PFSK-1 (cell line): ENCODE measurements at regions not wholly inside any gene's neighbourhood (a gene's known extent, or its start where the extent isn't known, plus 50 kb on each side); places are given as distances from the start of the nearest gene placed in this dataset.

Experiments used
- FOXP2 ChIP-seq: optimal IDR thresholded peaks from 2 replicates; pipeline ENCODE3; 2011; ENCODE audit warnings: borderline replicate concordance, control low read depth, inconsistent platforms; ENCODE audit not compliant: insufficient read depth; ENCODE audit errors: extremely low read length, extremely low read depth
- POLR2AphosphoS5 ChIP-seq: IDR thresholded peaks from 2 replicates; pipeline ENCODE4 v1.6.1; 2012; ENCODE audit warnings: low read depth, mild to moderate bottlenecking, control low read depth, low read length, moderate library complexity
- REST ChIP-seq, 2 experiments: IDR thresholded peaks; 2 replicates each; pipeline versions ENCODE4 v1.6.1 to v1.8.0; 2011 to 2012; ENCODE audit warnings: low read depth in 2 of 2, low read length in 2 of 2, control low read depth in 1 of 2, inconsistent platforms in 1 of 2, mild to moderate bottlenecking in 1 of 2, moderate library complexity in 1 of 2; ENCODE audit not compliant: insufficient read depth in 1 of 2
- SIN3A ChIP-seq: IDR thresholded peaks from 2 replicates; pipeline ENCODE4 v1.6.1; 2012; ENCODE audit warnings: mild to moderate bottlenecking, low read length, moderate library complexity, borderline replicate concordance; ENCODE audit not compliant: insufficient read depth
- TAF1 ChIP-seq: IDR thresholded peaks from 2 replicates; pipeline ENCODE4 v1.6.1; 2012; ENCODE audit warnings: low read length, control low read depth, borderline replicate concordance; ENCODE audit not compliant: insufficient read depth

GRCh38 chr9:99592834-99593574 is 228.7 kb upstream of the NR4A3 start:
- TF ChIP-seq REST (IDR thresholded peaks at IDR 0.05; ENCODE audit: insufficient read depth in 1 of 2, low read depth in 2 of 2, low read length in 2 of 2) (no peak), SIN3A (no peak), FOXP2 (no peak), POLR2AphosphoS5 (no peak), TAF1 (no peak)

DNA sequence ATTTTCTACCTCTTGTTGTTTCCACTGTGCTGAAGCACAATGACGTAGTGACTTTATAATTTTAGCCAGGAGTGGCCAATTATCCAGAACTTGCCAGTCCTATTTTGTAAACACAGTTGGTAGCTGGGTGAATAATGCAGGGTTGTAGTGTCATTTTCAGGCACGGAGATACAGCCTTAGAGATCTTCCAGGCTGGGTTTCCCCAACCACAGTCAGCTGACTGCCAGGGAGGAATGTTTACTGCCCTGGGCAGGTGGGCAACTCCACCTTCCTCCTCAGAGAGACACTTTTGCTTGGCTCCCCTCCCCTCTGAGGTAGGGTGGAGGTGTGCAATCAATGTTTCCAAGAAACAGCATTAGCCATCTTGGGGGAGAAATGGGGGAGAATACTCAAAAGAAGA is 228.1 kb upstream of the NR4A3 start:
- no peak for TF ChIP-seq REST (IDR thresholded peaks at IDR 0.05; ENCODE audit: insufficient read depth in 1 of 2, low read depth in 2 of 2, low read length in 2 of 2)
- TF ChIP-seq TAF1 = no peak
- no peak for TF ChIP-seq POLR2AphosphoS5
- TF ChIP-seq SIN3A = no peak
- no peak for TF ChIP-seq FOXP2

GRCh38 chr9:99594056-99594780 is 227.5 kb upstream of the NR4A3 start:
- TF ChIP-seq POLR2AphosphoS5 = no peak
- TF ChIP-seq FOXP2 = no peak
- no peak for TF ChIP-seq SIN3A
- TF ChIP-seq TAF1 = no peak
- TF ChIP-seq REST (IDR thresholded peaks at IDR 0.05; ENCODE audit: insufficient read depth in 1 of 2, low read depth in 2 of 2, low read length in 2 of 2) = no peak

DNA sequence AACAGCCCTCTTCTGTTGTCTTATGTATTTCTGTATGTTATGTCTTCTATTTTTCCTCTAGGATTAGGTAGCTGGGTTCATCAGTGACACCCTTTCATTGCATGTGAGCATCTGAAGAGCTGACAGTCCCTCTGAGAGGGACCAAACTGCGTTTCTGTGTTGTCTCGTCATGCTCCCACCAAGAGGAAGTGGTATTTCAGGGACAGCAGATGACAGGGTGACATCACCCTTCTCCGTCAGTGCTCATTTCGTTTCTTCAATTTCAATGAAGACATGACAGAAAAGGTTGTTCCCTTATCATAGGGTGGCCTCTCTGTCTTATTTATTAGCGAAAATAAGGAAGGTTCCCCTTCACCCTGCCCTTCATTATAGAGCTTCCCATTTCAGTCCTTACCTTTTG is 225.9 kb upstream of the NR4A3 start:
- TF ChIP-seq TAF1 (no peak), REST (IDR thresholded peaks at IDR 0.05; ENCODE audit: insufficient read depth in 1 of 2, low read depth in 2 of 2, low read length in 2 of 2) (no peak), POLR2AphosphoS5 (no peak), FOXP2 (no peak), SIN3A (no peak)
